GM18520 (cell line): ENCODE measurements at regions not wholly inside any gene's neighbourhood (a gene's known extent, or its start where the extent isn't known, plus 50 kb on each side); places are given as distances from the start of the nearest gene placed in this dataset.

Source experiments
- ATAC-seq: cut with Tn5 transposase; IDR thresholded peaks from one replicate; pipeline ENCODE4 v1.9.1; 2021; ENCODE audit not compliant: unreplicated experiment

DNA sequence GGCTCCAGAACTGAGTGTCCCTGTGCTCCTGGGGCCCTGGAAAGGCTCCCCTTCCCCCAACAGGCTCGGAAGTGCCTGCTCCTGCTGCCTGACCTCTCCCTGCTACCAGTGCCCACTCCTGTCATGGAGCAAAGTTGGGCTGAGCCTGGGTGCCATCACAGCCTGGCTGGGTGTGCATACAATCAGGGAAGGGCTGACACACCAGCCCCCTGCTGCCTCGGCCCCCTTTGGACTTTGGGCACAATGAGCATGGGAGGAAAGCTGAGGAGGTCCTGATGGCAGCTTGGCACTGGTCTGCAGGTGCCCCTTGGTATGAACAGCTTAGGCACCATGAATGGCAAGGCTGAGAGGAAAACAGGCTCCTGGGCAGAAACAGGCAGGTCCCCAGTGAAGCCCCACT, 405.0 kb downstream of the PID1 start:
- ATAC-seq = no peak

DNA sequence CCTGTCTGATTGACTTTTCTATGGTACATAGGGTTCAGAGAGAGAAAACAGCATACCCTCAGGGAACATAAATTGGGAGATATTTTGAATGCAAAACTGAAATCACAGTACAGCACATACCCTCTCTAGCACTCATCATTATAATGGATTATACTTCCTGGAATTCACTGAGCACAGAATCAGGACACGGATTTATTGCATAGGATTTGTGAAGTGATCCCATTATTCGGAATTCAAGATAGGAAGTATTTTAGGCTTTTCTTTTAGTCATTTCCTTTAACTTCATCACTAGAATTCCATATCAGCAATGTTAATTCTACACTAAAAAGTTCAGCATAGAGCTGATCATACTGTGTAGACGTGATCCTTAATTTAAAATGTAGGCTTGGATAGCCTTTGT, 407.0 kb downstream of the PID1 start:
- ATAC-seq = no peak

GRCh38 chr2:228860601-228861285, 410.3 kb downstream of the PID1 start:
- ATAC-seq = no peak

GRCh38 chr2:228853151-228853550, 417.9 kb downstream of the PID1 start:
- ATAC-seq = no peak

DNA sequence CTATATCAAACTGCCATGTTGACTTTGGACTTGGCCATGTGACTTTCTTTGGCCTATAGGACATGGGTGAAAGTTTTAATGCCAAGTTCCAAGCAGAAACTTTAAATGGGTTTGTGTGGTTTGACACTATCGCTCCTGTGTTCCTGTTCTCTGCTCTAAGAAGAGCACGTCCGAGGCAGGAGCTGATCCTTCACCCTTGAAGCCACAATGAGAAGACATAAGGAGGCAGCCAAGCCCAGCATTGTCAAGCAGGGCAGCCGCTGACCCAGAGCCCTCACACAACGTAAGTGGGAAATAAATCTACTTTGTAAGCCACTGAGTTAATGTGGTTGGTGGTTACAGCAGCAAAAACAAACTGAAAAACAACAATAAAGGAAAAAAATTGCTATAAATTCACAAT, 422.4 kb downstream of the PID1 start:
- ATAC-seq = no peak

DNA sequence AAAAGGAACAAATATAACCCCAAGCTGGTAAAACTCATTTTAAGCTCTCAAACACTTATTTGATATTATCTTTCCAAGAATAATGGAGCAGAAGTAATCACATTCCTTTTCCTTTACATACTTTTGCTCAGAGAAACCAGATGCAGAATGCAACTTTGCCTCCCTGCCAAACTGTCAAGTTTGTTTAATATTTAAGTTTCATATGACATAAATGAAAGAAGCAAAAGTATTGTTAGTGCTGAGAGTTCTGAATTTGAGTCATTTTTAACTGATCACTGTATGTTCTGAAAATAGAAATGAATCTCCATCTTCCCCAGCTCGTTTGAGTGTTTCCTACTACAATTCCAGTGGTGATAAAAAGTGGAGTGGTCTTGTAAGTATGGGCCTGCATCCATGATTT, 423.4 kb downstream of the PID1 start:
- no peak for ATAC-seq

DNA sequence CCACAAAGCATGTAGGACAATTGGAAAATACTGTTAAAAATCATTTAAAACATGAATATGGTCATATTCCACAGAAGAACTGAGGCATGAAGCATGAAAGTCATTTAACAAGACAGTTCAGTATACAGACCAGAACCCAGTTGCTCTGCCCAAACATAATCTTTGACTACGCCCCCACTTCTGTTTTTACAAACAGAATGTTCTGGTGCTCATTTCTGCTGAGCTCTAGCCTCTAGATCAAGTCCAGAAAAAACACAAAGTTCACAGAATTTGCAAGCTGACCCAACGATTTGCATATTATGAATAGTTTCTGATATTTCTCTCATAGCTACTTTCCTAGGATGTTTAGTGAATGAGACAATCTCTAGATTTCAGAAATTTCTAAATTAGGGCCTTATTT, 424.9 kb downstream of the PID1 start:
- ATAC-seq = no peak

GRCh38 chr2:228845162-228845925, 425.7 kb downstream of the PID1 start:
- ATAC-seq = no peak

- no peak for ATAC-seq
These were observed 429.2 kb downstream of the PID1 start for GRCh38 chr2:228841877-228842276.

- ATAC-seq = no peak
These were observed 429.6 kb downstream of the PID1 start for GRCh38 chr2:228841475-228841874.

GRCh38 chr2:228840743-228841114, 430.4 kb downstream of the PID1 start:
- ATAC-seq = no peak

DNA sequence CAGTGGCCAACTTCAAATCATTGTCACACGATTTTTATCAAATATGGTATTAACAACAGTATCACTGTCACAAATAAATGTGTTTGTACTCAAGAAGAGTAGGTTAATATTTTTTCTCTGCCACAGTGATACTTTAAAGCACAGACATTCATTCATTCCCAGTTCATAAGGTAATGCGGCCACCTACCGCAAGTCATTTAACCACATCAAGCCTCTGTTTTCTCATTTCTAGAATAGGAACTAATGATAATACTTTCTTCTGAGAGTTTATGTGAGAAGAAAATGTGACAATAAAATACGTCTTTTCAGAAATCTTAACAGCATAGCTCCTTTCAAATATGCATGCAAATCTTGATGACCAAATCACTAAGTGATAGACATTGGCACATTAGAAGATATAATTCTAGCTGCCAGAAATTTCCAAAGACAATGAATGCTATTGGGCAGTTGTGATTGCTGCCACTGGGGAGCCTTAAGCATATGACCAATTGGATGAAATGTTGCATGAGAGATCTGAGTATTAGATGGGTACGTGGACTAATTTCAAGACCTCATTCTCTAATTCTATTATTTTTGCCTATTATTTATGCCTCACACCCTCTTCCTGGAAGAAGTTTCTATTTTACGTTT, 430.9 kb downstream of the PID1 start:
- no peak for ATAC-seq

DNA sequence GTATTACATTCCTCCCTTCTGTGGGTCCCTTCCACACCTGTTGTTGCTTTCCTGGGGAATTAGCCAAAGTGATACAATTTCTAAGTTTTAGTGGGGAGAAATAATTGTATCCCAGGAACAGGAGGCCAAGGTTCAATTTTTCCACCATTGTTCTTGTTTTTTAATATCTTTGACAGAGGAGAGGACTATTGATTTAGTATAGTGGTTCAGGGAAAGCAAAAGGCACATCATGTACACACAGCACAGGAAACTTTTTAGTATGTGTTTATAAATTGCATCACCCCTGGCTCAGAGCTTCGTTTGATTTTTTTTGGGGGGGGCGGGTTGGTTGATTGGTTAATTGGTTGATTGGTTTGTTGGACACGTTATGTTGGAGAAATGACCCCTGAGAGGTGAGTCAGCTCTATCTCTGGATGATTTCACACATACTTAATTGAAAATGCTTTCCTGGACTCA, 431.6 kb downstream of the PID1 start:
- no peak for ATAC-seq

- no peak for ATAC-seq
These were observed 432.3 kb downstream of the PID1 start for GRCh38 chr2:228838819-228839218.

DNA sequence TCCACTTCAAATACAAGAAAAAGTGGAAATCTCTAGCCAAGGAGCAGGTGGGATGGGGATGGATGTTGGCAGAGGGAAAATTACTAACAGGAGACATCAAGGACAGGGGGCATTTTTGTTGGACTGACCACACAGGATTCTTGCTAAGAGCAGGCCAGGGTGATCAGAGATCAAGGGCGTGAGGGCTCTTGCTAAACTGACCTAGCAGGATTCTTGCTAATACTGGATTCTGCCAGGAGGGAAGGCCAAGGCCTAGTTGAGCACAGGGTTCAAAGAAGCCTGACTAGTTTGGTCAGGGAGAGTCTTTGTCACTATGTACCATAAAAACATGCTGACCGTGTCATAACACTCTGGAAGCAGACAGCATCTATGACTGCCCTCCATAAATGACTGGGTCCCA, 442.7 kb downstream of the PID1 start:
- ATAC-seq = no peak

DNA sequence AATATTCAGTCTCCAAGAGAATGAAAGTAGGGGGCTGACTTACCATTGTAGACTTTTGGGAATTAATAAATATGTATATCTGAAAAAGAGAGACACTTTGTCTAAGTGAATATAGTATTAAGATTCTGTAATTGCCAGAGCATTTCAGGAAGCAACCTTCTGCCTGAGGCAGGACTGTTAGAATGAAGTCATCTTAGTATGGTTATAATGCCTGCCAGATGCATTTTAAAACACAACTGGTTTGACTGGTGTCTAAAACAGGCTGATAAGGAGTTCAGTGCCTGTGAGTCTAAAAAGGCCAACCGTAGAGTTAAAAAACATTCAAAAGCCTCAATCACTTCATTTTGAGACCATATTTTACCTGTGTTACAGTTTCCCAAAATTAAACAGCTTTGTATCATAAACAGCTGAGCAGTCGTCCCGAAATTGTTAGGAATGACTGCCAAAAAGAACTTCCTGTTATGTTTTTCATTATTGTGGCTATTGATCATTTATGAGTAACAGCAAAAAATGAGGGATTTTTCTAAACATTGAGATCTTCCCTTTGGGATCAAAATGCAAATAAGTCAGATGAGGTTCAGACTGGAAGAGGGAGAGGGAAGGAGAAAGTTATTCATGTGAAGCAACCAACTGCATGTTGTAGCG, 443.9 kb downstream of the PID1 start:
- no peak for ATAC-seq

DNA sequence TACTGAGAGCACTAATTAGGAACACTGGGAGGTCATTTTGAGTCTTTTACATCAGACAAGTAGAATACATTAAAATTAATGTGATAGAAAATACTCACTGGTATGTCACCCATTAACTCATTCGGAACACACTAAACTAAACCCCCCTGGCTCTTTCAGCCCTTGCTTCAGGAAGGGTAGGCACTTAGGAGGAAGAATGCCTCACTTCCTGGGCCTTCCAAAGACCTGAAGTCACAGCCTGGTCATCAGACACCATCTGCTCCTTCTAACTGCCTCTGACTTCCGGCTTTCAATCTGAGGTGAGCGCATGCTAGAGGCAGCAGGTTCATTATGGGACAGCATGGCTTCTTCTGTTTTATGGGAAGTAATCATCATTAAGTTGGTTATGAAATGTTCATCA, 451.4 kb downstream of the PID1 start:
- no peak for ATAC-seq

DNA sequence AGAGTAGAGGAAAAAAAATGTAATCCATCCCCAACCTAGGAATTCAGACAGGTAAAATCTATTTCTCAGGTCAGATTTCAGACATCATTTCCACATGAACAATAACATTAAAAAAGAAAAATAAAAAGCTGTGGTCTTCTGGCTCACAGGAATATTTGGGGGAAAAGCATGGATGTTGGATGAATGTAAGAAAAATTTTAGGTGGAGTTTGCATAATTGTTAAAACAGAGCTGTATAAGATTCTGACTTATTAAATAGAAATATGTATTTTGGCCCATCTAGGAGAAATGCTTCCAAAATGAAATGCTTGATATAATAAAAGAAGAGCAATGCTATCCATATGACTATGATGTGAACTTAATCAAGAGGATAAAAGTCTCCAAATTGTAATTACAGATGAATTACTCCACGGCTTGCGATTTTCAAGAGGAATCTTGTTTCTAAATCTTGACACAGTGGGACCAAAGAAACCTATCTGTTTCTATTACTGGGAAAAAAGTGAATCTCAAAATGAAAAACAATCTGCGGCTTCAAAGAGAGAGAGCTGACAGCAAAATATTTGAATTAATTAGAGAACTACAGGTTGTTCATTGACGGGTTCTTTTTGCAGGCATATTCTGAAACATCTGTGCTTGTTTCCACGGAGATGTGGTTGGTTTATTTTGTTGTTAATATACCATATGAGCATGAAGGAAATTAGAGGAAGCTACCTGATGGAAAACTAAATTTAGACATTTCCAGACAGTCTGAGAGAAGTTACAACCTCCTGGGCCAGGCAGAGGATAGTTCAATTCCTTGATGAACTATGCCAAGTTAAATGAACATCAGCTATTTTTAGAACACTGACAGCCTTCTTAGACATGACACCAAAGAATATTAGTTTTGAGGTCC, 468.7 kb downstream of the PID1 start:
- no peak for ATAC-seq

- no peak for ATAC-seq
These were observed 469.6 kb downstream of the PID1 start for GRCh38 chr2:228801451-228801850.

DNA sequence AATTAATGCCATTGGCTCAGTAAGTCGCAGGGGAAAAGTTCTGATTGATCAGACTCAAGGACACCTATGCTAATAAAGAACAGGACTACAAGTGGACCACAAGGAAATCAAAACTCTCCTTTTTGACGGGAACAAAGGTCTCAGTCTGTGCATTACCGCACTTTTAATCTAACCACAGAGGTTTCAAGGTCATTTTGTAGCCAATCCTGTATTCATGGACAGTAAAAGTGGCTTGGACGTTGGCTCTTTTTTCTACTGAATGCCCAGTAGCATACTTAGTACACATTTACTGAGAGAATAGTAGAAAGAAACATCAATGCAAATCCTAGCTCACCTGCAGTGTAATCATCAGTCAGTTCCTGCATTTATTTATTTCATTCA, 471.9 kb downstream of the PID1 start:
- no peak for ATAC-seq
